Suppressor macrophage treated with lipopolysaccharide for 1 hour (primary cell): ENCODE measurements at regions not wholly inside any gene's neighbourhood (a gene's known extent, or its start where the extent isn't known, plus 50 kb on each side); places are given as distances from the start of the nearest gene placed in this dataset.

Experiments used
- DNase-seq, 3 donors: peaks; one replicate each; pipeline ENCODE4 v3.0.0-alpha.2; 2020 to 2022

- no peak for DNase-seq
Observed at GRCh38 chr7:67771846-67772605, 775.4 kb downstream of the TYW1 start.

DNA sequence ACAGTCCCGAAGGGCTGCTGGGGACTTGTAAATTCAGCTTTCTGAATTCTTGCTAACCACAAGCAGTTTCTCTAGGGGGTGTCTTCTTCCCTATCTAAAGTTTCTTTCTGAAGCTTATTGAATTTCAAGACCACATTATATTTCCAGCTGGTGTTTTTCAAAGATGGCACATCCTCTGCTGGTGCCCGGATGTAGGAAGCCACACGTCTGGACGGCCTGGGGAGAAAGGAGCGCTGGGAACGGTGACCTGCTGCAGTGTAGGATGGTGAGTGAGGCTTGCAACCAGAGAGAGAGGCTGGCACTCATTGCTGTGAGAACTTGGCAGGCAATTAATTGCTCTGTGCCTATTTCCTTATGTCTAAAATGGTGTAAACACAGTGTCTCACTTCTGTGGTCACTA, 776.4 kb downstream of the TYW1 start:
- no peak for DNase-seq

DNA sequence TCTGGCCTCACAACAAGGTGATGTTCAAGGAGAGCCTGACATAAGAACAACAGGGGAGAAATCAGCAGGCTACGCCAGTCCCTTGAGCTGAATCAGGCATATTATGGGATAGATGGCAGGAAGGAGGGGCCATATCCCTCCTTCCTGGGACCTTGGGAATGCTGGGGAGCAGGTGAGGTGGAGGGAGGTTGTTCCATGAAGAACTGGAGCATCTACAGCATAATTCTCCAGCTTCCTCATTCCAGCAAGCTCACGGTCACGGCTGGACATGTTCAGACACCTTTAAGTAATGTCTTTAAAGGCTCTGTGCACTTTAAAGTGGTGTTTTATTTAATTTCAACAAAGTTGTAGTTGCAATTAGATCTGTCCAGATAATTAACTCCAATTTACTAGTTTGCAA, 780.5 kb downstream of the TYW1 start:
- DNase-seq = no peak

GRCh38 chr7:67781841-67782240, 785.2 kb downstream of the TYW1 start:
- DNase-seq = no peak

GRCh38 chr7:67786021-67786420, 789.4 kb downstream of the TYW1 start:
- DNase-seq = no peak

GRCh38 chr7:67788669-67789068, 792.0 kb downstream of the TYW1 start:
- no peak for DNase-seq

DNA sequence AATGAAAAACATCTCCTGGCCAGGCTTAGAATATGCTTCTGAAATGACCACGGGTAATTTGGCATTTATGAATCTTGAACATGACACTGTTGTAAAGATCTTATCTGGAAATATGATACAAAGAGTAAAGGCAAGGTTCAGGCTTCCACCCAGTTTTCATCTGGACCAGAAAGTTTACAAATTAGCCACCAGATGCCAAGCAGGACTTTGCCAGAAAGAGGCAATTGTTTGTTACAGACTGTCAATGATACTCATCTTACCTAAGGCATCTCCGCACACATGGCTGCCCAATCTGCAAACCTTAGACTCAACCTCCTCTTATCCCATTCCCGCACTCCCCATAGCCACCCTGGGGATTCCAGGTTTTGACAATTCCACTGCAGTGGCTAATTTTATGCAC, 795.3 kb downstream of the TYW1 start:
- DNase-seq = no peak

- no peak for DNase-seq
Observed at GRCh38 chr7:67794544-67794943, 797.9 kb downstream of the TYW1 start.

- no peak for DNase-seq
Observed at GRCh38 chr7:67803789-67804188, 807.2 kb downstream of the TYW1 start.

- no peak for DNase-seq
Observed at GRCh38 chr7:67805921-67806471, 809.4 kb downstream of the TYW1 start.

DNA sequence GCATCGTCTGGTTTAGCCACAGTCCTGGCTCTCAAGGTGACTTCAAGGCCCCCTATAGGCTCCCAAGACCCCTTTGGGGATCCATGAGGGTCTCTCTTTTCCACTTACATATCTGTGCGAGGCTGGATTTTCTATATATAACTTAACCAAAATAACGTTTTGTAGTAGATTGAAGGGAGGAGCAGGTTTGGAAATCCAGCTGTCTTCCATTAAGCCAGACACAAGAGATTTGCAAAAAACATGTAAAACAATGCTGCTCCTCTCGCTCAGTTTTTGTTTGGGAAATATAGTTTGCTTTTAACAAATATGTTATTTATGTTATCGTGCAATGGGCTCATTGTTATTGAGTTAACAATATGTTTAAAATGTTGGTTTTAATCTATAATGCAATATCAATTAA, 811.2 kb downstream of the TYW1 start:
- DNase-seq = no peak

- no peak for DNase-seq
Observed at GRCh38 chr7:67809586-67809985, 813.0 kb downstream of the TYW1 start.

DNA sequence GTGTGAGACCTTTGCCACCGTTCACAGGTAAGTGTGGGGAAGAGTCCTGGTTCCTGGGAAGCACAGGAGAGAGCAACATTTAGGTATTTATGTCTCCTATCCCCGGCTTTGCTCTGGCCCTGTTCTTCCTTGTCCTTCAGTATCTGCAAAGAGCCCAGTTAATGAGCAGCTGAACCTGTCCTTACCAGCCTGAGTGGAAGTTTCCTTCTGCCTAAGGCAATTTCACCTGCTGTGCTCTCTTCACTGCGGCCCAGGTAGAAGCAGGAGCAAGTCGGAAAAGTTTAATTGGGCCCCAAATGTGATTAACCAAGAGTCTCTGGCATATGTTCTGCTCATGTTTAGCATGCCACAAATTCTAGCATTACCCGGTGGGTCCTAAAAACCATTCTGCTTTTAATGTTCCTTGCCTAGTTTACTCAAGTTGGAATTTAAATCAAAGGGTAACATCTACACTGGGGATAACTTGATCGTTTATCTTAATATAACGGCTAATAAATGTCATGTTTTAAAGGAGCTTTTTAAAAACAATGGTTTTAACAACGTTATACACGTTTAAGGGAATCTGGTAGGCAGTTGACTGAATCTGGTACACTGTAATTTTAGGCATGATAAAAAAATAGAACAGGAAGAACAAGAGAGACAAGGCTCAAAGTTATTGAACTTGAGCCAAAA, 817.1 kb downstream of the TYW1 start:
- no peak for DNase-seq

DNA sequence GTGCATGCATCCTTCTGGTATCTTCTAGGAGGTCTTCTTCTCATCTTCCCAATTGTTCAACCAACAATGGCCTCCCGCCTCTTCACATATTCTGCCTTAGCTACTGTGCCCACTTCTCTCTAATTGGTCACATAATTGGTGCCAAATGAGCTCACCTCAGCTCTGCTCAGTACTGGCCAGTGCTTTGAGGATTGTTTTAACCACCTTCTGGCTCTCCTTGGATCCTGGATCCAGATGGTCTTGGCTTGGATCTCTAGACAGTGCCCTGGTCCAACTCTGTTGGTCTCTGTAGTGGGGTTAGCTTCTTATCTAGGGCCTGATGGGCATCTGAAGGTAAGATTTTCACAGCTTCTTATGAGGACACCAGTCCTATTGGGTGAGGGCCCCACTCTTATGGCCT, 820.8 kb downstream of the TYW1 start:
- no peak for DNase-seq

GRCh38 chr7:67821116-67821515, 824.5 kb downstream of the TYW1 start:
- DNase-seq = no peak

DNA sequence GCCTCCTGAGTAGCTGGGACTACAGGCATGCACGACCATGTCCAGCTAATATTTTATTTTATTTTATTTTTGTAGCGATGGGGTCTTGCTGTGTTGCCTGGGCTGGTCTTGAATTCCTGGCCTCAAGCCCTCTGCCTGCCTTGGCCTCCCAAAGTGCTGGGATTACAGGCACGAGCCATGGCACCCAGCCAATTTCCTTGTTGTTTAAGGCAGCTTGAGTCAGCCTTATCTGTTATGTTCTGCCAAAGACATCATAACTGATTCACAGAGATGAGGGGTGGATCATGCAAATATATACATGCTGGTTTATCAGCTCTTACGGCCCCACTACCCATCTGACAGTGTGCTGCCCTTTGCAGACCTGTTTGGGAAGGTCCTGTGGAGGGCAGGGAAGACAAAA, 826.7 kb downstream of the TYW1 start:
- DNase-seq = no peak

- no peak for DNase-seq
Observed at GRCh38 chr7:67825356-67825755, 828.7 kb downstream of the TYW1 start.

GRCh38 chr7:67841896-67842295, 845.3 kb downstream of the TYW1 start:
- no peak for DNase-seq

DNA sequence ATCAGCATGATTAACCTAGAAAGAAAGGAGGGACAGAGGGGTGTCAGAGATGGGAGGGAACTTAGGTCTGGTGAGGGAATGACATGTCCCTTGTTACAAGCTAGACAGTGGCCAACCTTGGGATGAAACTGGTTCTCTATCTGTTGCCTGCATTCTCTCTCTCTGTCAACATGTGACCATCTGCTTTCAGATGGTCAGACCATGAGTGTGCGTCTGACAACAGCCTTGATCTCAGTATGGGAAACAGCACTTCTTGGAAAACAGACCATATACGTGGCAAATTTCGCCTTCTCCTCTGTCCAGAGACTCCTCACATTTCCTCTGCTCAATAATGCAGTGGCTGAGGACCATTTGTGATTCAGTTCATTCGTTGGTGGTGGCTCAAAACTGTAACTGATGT, 845.9 kb downstream of the TYW1 start:
- DNase-seq = no peak

- no peak for DNase-seq
Observed at GRCh38 chr7:67843001-67843565, 846.5 kb downstream of the TYW1 start.

GRCh38 chr7:67843615-67844014, 847.0 kb downstream of the TYW1 start:
- DNase-seq = no peak

- DNase-seq = no peak
Observed at GRCh38 chr7:67847092-67847787, 850.6 kb downstream of the TYW1 start.
